HAP-1 (cell line): ENCODE measurements at regions not wholly inside any gene's neighbourhood (a gene's known extent, or its start where the extent isn't known, plus 50 kb on each side); places are given as distances from the start of the nearest gene placed in this dataset.
A peak's percentile ranks its signal among the peaks of the same experiment; 100 is the strongest.

Experiments
- DNase-seq, 2 experiments: peaks; one replicate each; pipeline ENCODE4 v3.0.0-alpha.2; 2016 to 2020; ENCODE audit warnings: low spot score in 2 of 2
- H3K27me3 ChIP-seq: fragments of 250-450 bp; sonication (Bioruptor Pico); 2 replicates; pipeline ENCODE4 v1.5.1; 2020; ENCODE audit warnings: low read depth, mild to moderate bottlenecking, moderate library complexity
- H3K36me3 ChIP-seq: fragments of 250-450 bp; sonication (Bioruptor Pico); replicated peaks from 2 replicates; pipeline ENCODE4 v1.5.1; 2020; ENCODE audit warnings: mild to moderate bottlenecking
- H3K4me1 ChIP-seq: fragments of 250-450 bp; sonication (Bioruptor Pico); 2 replicates; pipeline ENCODE4 v1.5.1; 2020; ENCODE audit warnings: mild to moderate bottlenecking
- H3K4me3 ChIP-seq: fragments of 250-450 bp; sonication (Bioruptor Pico); 2 replicates; pipeline ENCODE4 v1.5.1; 2020; ENCODE audit warnings: mild to moderate bottlenecking, moderate library complexity
- H3K9me3 ChIP-seq: fragments of 250-450 bp; sonication (Bioruptor Pico); 2 replicates; pipeline ENCODE4 v1.5.1; 2020; ENCODE audit warnings: mild to moderate bottlenecking, moderate library complexity
- in situ Hi-C: fragments of 300-500 bp; cut with MboI; formaldehyde crosslinking; loops from 3 replicates; pipeline ENCODE4 v1.14.3; 2020; ENCODE audit warnings: low sequenced_read_pairs, inconsistent platforms, mixed read lengths

DNA sequence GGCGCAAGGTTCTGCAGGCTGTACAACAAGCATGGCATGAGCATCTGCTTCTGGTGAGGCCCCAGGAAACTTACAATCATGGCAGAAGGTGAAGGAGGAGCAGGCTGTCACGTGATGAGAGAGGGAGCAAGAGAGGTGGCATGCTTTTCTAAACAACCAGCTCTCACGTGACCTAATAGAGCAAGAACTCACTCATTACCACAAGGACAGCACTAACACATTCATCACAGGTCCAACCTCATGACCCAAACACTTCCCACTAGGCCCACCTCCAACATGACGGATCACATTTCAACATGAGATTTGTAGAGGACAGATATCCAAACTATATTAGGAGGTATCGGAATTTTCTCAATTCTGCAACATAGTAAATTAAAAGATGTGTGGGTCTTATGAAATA, 108.8 kb upstream of the DLX2 start:
- no peaks in the 10 kb centered on the region for H3K9me3 ChIP-seq
- H3K4me1 ChIP-seq = peaks cover 4% of the 10 kb centered on the region
- DNase-seq = no peak
- H3K36me3 ChIP-seq = no peaks in the 10 kb centered on the region
- H3K4me3 ChIP-seq = no peak overlapping the region
- in situ Hi-C loops = no loop called here
- no peaks in the 10 kb centered on the region for H3K27me3 ChIP-seq

DNA sequence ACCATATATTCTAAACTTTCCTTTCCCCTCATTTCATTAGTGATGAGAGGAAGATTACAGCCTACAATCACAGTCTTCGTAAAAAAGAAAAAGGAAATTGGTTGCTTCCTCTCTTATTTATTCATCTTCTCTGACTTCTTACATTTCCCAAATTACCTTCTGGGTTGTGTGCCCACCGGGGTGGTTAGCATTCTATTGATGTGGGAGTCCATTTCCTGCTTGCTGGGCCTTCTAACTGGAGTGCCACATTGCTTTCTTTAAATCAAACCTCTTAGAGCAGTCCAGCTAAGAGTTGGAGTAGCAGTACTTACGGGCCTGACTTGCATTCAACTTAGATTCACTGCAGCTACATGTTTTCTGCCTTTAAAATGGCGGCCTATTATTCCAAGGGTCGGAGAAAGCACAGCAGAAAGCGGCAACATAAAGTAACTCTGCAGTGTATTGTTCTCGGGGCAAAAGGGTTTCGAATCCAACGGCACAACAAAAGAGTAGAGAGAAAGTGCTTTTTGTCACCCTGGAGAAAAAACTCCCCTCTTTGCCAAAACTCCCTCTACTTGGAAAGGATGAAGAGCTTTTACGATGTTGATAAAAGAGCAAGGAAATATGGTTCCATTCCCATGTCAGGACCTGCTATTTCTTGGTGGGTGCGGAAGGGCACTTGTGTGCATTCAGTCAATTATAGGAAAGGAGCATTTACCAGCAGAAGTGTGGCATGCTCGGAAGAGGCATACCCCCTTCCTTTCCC, 110.6 kb upstream of the DLX2 start:
- no peaks in the 10 kb centered on the region for H3K27me3 ChIP-seq
- peaks cover 4% of the 10 kb centered on the region for H3K4me1 ChIP-seq
- no peaks in the 10 kb centered on the region for H3K36me3 ChIP-seq
- H3K9me3 ChIP-seq = no peaks in the 10 kb centered on the region
- H3K4me3 ChIP-seq = no peak overlapping the region
- no peak for DNase-seq
- in situ Hi-C loops = no loop called here

GRCh38 chr2:172214252-172214651, 111.6 kb upstream of the DLX2 start:
- peaks cover 4% of the 10 kb centered on the region for H3K4me1 ChIP-seq
- DNase-seq = no peak
- in situ Hi-C loops = no loop called here
- no peaks in the 10 kb centered on the region for H3K36me3 ChIP-seq
- H3K4me3 ChIP-seq = no peak overlapping the region
- H3K27me3 ChIP-seq = no peaks in the 10 kb centered on the region
- no peaks in the 10 kb centered on the region for H3K9me3 ChIP-seq

DNA sequence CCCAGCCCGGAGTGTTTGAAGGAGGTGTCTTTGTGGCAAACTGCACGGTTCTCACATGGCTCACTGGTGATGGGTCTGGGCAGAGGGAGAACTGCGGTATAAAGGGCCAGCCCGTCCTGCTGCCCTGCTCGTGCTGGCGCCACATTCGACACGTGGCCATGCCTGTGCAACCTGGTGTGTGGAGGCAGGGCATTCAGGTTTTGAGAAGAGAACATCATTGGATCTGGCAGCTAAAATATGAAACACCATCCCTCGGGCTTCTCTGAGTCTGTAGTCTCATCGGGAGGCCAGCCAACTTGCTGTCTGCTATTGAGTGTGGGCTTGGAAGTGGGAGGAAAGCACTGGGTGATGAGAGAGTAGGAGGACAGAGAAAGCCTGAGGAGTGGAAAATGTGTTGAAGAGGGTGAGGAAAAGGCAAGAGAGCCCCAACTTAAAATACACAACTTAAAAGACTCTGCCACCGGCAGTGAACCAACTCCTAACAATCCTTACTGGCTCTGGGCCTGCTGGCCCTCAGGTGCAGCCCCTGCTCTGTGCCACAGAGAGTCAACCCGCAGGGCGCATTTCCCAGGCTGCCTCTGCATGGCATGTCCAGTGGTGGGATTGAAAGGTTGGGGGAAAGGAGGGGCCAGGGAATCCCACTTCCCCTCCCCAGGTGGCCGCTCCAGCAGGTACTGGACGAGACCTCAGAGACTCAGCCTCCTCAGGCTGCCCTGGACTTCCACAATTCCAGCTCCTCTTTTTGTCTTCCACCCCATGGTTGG, 112.7 kb upstream of the DLX2 start:
- H3K36me3 ChIP-seq = no peaks in the 10 kb centered on the region
- no peak for DNase-seq
- in situ Hi-C loops = no loop called here
- H3K9me3 ChIP-seq = no peaks in the 10 kb centered on the region
- H3K4me1 ChIP-seq = peaks cover 4% of the 10 kb centered on the region
- no peak overlapping the region for H3K4me3 ChIP-seq
- H3K27me3 ChIP-seq = no peaks in the 10 kb centered on the region

DNA sequence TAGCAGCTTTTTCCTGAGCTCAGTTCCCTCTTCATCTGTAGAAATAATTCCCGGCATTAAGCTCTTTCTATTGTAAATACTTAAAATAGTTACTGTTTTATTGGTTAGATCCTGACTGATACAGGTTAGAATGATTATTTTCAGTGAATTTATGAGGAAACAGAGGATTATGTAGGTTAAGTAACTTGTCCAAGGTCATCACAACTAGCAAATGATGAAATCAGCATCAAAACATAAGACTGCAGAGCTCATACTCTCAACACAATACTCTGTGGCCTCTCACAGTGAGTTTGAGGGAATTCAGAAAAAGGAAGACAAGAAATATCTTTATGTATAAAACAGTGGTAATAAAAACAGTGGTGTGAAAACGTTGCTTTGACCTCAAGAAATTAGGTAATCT, 113.2 kb upstream of the DLX2 start:
- H3K4me1 ChIP-seq = peaks cover 4% of the 10 kb centered on the region
- H3K27me3 ChIP-seq = no peaks in the 10 kb centered on the region
- H3K36me3 ChIP-seq = no peaks in the 10 kb centered on the region
- in situ Hi-C loops = no loop called here
- no peak overlapping the region for H3K4me3 ChIP-seq
- peak in 1 of 2 experiments; percentile 4 for DNase-seq
- no peaks in the 10 kb centered on the region for H3K9me3 ChIP-seq

- Histone ChIP-seq H3K36me3 (no peaks in the 10 kb centered on the region), H3K4me1 (peaks cover 4% of the 10 kb centered on the region), H3K27me3 (no peaks in the 10 kb centered on the region), H3K4me3 (no peak overlapping the region), H3K9me3 (no peaks in the 10 kb centered on the region)
- in situ Hi-C loops = no loop called here
- DNase-seq = no peak
Measured at GRCh38 chr2:172216477-172216876, 113.8 kb upstream of the DLX2 start.

DNA sequence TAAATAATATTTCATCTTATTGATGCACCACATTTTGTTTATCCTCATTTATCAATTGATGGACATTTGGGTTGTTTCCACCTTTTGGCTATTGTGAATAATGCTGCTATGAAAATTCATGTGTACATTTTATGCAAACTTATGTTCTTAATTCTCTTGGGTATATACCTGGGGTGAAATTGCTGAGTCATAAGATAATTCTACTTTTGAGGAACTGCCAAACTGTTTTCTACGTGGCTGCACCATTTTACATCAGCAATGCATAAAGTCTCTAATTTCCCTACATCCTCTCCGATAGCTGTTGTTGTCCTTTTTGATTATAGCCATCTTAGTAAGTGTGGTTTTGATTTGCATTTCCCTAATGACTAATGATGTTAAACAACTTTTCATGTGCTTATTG, 116.5 kb upstream of the DLX2 start:
- Histone ChIP-seq H3K4me3 (no peak overlapping the region), H3K27me3 (no peaks in the 10 kb centered on the region), H3K36me3 (no peaks in the 10 kb centered on the region), H3K9me3 (no peaks in the 10 kb centered on the region), H3K4me1 (peaks cover 4% of the 10 kb centered on the region)
- in situ Hi-C loops = no loop called here
- no peak for DNase-seq

- peaks cover 4% of the 10 kb centered on the region for H3K4me1 ChIP-seq
- no peaks in the 10 kb centered on the region for H3K27me3 ChIP-seq
- H3K36me3 ChIP-seq = no peaks in the 10 kb centered on the region
- no peaks in the 10 kb centered on the region for H3K9me3 ChIP-seq
- no peak for DNase-seq
- no peak overlapping the region for H3K4me3 ChIP-seq
- in situ Hi-C loops = no loop called here
Measured at GRCh38 chr2:172220121-172220520, 117.4 kb upstream of the DLX2 start.

GRCh38 chr2:172223601-172224054, 120.9 kb upstream of the DLX2 start:
- Histone ChIP-seq H3K9me3 (no peaks in the 10 kb centered on the region), H3K27me3 (no peaks in the 10 kb centered on the region), H3K4me1 (no peaks in the 10 kb centered on the region), H3K4me3 (no peak overlapping the region), H3K36me3 (no peaks in the 10 kb centered on the region)
- no peak for DNase-seq
- in situ Hi-C loops = no loop called here

DNA sequence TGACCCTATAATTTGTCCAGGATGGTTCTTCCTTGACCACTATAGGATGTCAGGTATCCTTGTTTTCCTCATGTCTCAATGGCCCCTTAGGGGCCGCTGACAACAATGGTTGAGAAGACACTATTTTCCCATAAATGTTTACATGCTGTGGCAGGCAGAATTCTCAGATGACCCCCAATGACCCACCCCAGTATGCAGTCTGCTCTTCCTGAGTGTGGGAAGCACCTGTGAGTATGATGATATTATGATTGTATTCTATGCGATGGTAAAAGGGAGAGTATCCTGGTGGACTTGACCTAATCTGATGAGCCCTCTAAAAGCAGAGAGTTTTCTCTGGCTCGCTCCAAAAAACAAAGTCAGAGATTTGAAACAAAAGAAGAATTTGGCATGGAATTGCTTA, 123.1 kb upstream of the DLX2 start:
- in situ Hi-C loops = no loop called here

DNA sequence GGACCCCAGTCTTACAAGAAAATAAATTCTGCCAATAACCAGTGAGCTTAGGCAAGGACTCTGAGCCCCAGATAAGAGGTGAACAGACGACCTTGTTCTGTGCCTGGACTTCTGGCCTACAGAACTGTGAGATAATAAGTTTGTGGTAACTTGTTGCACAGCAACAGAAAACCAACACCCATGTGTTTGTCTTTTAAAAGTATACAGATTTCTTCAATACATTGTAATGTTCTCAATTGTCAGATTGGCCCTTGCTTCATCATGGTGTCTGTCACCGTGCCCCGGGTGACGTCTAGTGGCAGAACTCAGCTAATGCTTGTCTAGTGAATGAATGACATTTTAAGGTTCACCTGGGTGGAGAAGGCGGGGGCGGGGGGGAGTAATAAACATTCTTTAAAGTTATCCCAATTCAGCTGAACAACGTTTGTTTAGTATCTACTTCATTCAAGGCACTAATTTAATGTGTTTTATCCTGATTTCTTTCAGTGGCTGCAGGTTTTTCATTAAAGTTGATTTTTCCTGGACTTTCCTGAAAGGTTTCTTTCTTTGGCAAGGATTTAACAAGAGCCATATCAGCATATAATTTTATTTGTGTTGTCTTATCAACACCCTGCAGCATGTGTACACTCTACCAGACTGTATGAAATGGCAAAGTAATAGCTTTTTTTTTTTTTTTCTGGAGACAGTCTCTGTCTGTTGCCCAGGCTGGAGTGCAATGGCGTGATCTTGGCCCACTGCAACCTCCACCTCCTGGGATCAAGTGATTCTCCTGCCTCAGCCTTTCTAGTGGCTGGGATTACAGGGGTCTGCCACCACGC, 123.8 kb upstream of the DLX2 start:
- Histone ChIP-seq H3K4me1 (no peaks in the 10 kb centered on the region), H3K36me3 (no peaks in the 10 kb centered on the region), H3K9me3 (no peaks in the 10 kb centered on the region), H3K4me3 (no peak overlapping the region), H3K27me3 (no peaks in the 10 kb centered on the region)
- in situ Hi-C loops = no loop called here
- no peak for DNase-seq

More for the DNA sequence above, 123.1 kb upstream of the DLX2 start:
- Histone ChIP-seq H3K36me3 (no peaks in the 10 kb centered on the region), H3K27me3 (no peaks in the 10 kb centered on the region), H3K4me3 (no peak overlapping the region), H3K9me3 (no peaks in the 10 kb centered on the region), H3K4me1 (no peaks in the 10 kb centered on the region)
- DNase-seq = no peak

GRCh38 chr2:172227719-172228118, 125.0 kb upstream of the DLX2 start:
- H3K4me1 ChIP-seq = no peaks in the 10 kb centered on the region
- no peak for DNase-seq
- in situ Hi-C loops = no loop called here
- H3K9me3 ChIP-seq = no peaks in the 10 kb centered on the region
- no peaks in the 10 kb centered on the region for H3K27me3 ChIP-seq
- H3K4me3 ChIP-seq = no peak overlapping the region
- no peaks in the 10 kb centered on the region for H3K36me3 ChIP-seq

DNA sequence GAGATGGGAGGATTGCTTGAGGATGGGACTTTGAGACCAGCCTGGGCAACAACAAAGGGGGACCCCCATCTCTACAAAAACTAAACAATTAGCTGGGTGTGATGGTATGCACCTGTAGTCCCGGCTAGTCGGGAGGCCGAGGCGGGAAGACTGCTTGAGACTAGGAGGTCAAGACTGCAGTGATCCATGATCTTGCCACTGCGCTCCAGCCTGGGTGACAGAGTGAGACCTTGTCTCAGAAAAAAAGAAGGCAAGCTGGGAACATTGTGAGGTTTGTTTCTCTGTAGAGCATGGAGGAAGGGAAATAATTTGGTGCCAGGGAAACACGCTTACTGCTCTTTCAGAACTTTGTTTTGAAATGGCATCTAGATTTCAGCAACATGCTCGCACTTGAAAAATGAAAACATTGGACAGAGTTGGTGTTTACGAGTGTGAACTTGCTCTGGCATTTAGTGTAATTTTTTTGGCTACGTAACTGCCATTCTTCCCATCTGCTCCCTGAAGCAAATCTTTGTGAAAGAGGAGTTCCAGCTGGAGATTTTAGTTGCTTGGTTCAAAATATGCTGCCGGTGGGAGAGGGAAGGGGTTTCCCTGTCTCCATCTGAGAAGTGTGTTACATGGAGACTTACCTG, 125.6 kb upstream of the DLX2 start:
- no peaks in the 10 kb centered on the region for H3K27me3 ChIP-seq
- no peak for DNase-seq
- H3K4me1 ChIP-seq = no peaks in the 10 kb centered on the region
- no peaks in the 10 kb centered on the region for H3K36me3 ChIP-seq
- H3K9me3 ChIP-seq = no peaks in the 10 kb centered on the region
- no peak overlapping the region for H3K4me3 ChIP-seq
- in situ Hi-C loops = no loop called here
